Natural killer cell treated with Interleukin-12 subunit alpha and Interleukin-12 subunit beta and Interleukin-15 and Interleukin-18, amount 100 ng/mL, for 72 hours (primary cell): ENCODE measurements at regions not wholly inside any gene's neighbourhood (a gene's known extent, or its start where the extent isn't known, plus 50 kb on each side); places are given as distances from the start of the nearest gene placed in this dataset.

ENCODE experiments used
- ATAC-seq, 2 donors: fragments of 150-1000 bp; cut with Tn5 transposase in 1 of 2; sonication (Bioruptor Pico), chemical (Tn5 transposase) in 1 of 2; 2 replicates each; pipeline ENCODE4 v1.10.0; 2021
- DNase-seq: peaks from one replicate; pipeline ENCODE4 v3.0.0; 2022; ENCODE audit warnings: low spot score
- H3K27ac Mint-ChIP-seq, 2 donors: 1 replicate in 1 of 2; 2 replicates in 1 of 2; pipeline ENCODE4 v1.8.0; 2022; ENCODE audit warnings: mixed read lengths in 2 of 2, mild to moderate bottlenecking in 1 of 2, moderate library complexity in 1 of 2
- H3K27me3 Mint-ChIP-seq, 2 donors: 1 replicate in 1 of 2; 2 replicates in 1 of 2; pipeline ENCODE4 v1.8.0; 2022; ENCODE audit warnings: mixed read lengths in 2 of 2
- H3K36me3 Mint-ChIP-seq: one replicate; pipeline ENCODE4 v1.8.0; 2022; ENCODE audit warnings: mixed read lengths
- H3K4me1 Mint-ChIP-seq, 2 donors: 1 replicate in 1 of 2; 2 replicates in 1 of 2; pipeline ENCODE4 v1.8.0; 2022; ENCODE audit warnings: low read depth in 2 of 2, mixed read lengths in 2 of 2, mild to moderate bottlenecking in 1 of 2
- H3K4me3 Mint-ChIP-seq: one replicate; pipeline ENCODE4 v1.8.0; 2022; ENCODE audit warnings: mixed read lengths
- H3K9me3 Mint-ChIP-seq: 2 replicates; pipeline ENCODE4 v1.8.0; 2022; ENCODE audit warnings: mixed read lengths

DNA sequence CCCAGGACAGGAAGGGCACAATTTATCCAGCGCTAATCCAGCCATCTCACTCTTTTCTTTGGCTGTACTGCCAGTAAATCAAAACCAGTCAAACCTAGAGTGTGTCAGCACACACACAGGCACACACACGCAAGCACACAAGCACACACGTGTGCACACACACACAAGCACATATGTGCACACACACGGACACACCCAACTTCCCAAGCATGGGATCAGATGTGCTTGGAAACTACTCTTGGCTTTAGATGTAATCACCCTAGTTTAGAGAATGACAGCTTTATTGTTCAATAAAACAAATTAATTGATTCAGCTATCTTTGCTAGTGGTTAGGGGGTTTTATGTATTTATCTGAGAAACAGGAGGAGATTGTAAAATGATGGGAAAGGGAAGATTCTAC, 615.0 kb upstream of the MKI67 start:
- ATAC-seq (no peak), DNase-seq (no peak)
- Mint-ChIP-seq H3K27ac (no peak overlapping the region), H3K9me3 (no peaks in the 10 kb centered on the region), H3K4me3 (no peak overlapping the region), H3K4me1 (no peaks in the 10 kb centered on the region), H3K27me3 (peaks cover 23 to 32% of the 10 kb centered on the region in 2 donors), H3K36me3 (no peaks in the 10 kb centered on the region)

DNA sequence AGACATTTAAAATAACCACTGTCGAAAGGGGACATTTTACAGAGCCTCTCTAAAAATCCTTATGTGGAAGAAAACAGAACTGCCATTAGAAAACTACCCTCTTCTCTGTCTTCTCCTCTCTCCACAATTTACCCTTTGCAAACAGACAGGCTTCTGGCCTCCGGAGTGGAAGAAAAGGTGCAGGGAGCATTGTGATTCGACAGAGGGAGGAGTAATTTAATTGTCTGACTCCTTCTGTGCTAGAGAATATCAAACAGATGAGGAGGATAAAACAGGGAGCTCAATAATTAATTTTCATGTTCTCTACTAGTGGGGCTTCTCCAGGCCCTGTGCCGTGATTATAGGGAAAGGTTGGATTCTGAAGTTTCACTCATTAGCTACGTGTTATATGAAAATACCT, 615.5 kb upstream of the MKI67 start:
- ATAC-seq (no peak), DNase-seq (no peak)
- Mint-ChIP-seq H3K27me3 (peaks cover 24 to 32% of the 10 kb centered on the region in 2 donors), H3K27ac (no peak overlapping the region), H3K9me3 (no peaks in the 10 kb centered on the region), H3K36me3 (no peaks in the 10 kb centered on the region), H3K4me1 (no peaks in the 10 kb centered on the region), H3K4me3 (no peak overlapping the region)

DNA sequence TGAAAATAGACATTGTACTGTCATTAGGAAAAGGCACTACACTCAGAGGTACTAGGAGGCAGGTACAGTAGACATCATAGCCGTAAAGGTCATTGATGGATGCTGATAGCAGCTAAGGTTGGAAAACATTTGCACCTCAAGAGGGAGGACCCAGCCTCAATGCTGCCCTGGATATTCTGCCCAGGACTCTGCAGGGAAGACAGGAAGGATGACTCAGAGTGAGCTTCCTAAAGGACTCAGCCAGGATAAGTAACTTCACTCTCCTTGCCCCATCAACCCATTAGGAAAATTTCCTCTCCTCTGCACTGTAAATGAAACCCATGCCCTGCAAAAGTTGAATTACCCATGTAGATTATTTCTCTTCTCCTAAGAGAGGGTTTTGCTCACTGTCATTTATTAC, 617.9 kb upstream of the MKI67 start:
- H3K36me3 Mint-ChIP-seq = no peaks in the 10 kb centered on the region
- H3K4me3 Mint-ChIP-seq = no peak overlapping the region
- H3K27ac Mint-ChIP-seq = no peak overlapping the region
- H3K4me1 Mint-ChIP-seq = no peaks in the 10 kb centered on the region
- ATAC-seq (no peak), DNase-seq (no peak)
- H3K27me3 Mint-ChIP-seq = peaks cover 28 to 32% of the 10 kb centered on the region in 2 donors
- no peaks in the 10 kb centered on the region for H3K9me3 Mint-ChIP-seq

DNA sequence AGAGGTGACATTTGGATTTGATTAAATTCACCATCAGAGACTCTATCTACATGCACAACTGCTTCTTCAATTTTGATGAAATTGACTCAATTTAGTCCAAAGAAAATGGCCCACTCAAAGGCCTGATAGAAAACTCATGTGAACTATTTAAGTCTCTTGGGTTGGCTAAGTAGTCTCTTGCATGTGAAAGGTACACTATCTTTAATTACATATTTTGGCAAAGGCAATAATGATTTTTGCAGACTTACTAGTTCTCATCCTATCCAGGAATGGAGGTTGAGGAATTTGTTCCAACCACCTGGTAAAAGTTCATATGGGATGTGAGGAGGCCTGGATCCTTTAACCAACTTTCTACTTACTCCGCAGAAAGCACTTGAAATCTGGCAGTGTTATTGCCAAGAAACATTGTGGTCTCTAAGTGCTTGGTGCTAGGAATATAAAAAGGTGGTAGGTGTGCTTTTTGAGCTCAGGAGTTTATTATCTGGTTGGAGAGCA, 618.6 kb upstream of the MKI67 start:
- Mint-ChIP-seq H3K36me3 (no peaks in the 10 kb centered on the region), H3K27ac (no peak overlapping the region), H3K27me3 (peaks cover 28 to 32% of the 10 kb centered on the region in 2 donors), H3K4me1 (no peaks in the 10 kb centered on the region), H3K4me3 (no peak overlapping the region), H3K9me3 (no peaks in the 10 kb centered on the region)
- ATAC-seq (no peak), DNase-seq (no peak)

DNA sequence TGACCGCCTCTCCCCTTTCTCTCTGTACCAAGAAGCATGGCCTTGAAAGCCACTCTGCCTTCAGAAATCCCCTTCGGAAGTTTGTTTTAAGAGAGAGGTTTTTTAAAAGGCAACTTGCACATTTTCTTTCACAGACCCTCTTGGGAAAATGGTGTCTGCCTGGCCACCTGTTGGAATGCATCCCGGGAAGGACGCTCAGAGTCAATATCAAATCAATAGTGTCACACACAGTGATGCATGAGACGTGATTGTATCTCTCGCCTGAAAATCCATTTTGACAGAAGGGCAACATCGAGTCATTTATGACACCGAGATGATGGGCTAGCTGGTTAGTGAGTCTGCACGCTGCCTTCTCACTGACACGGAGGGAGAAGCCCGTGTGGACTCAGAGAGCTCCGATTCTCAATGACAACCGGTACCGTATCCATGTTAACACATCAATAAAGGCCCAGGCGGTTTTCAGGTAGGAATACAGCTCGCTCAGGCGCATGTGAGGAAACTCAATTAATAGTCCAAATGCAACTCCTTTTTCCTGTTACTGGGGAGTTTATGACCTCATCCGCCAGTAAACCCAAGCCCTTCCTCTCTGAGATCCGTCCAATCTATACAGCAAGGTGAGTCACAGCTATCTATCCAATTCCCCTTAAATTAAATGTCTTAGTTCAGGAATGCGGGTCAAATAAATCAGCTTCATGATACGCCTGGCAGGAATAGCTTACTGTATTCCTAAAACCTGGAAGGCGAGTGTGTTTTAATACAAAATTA, 621.5 kb upstream of the MKI67 start:
- H3K27ac Mint-ChIP-seq = no peak overlapping the region
- no peaks in the 10 kb centered on the region for H3K36me3 Mint-ChIP-seq
- no peak overlapping the region for H3K4me3 Mint-ChIP-seq
- no peak for ATAC-seq
- H3K4me1 Mint-ChIP-seq = no peaks in the 10 kb centered on the region
- H3K9me3 Mint-ChIP-seq = no peaks in the 10 kb centered on the region
- H3K27me3 Mint-ChIP-seq = peaks cover 16 to 21% of the 10 kb centered on the region in 2 donors
- no peak for DNase-seq

DNA sequence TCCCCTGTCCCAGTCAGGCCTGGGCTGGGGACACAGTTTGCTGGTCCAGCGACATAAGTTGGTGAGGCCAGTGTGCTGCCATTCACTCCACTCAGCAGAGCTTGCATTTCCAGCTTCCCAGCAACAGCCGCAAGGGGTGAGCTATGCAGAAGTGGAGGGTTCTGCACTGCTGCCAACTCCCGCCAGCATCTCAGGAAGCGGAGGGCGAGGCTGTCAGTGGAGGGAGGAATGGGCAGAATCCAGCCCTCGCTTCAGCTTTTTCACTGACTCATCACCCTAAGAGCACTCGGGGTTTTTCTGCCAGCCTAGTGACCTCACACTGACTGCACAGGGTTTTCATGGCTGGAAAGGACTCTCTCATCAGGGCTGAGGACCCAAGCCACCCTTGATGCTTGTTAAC, 625.1 kb upstream of the MKI67 start:
- ATAC-seq = no peak
- Mint-ChIP-seq H3K27ac (no peak overlapping the region), H3K4me3 (no peak overlapping the region)

DNA sequence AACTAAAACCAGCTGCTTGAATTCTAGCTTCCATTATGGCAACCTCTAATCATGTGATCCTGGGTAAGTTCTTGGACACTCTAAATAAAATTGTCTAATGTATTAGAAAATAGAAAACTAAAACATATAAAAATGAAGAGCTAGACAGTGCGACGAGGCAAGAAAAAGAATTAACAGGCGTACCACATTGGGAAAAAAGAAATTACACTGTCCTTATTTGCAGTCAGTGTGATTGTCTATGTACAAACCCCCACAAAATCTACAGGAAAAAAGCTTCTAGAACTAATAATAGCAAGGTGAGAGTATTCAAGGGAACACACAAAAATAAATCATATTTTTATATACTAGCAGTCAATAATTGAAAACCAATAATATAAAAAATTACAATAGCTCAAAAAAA, 625.6 kb upstream of the MKI67 start:
- no peak overlapping the region for H3K27ac Mint-ChIP-seq
- DNase-seq = no peak
- no peak for ATAC-seq

More for the DNA sequence above, 625.1 kb upstream of the MKI67 start:
- Mint-ChIP-seq H3K27me3 (peaks cover 4 to 5% of the 10 kb centered on the region in 2 donors), H3K4me1 (no peaks in the 10 kb centered on the region), H3K9me3 (no peaks in the 10 kb centered on the region), H3K36me3 (no peaks in the 10 kb centered on the region)
- DNase-seq = no peak

DNA sequence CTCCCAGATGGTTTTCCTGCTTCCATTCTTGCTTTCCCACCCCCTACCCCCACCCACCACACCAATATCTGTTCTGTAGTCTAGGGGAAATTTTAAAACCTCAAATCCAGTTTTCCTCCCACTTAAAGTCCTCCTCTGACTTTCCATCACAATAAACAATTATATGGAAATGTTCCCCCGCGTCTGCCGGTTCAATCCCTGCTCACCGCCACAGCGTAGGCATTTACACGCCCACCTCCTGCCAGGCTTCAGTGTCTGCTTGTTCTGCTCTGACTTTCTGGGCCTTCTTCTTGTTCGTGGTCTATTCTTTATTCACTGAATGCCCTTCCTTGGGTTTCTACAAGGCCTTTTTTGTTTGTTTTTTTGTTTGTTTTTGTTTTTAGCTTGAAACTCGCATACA, 633.0 kb upstream of the MKI67 start:
- Mint-ChIP-seq H3K4me1 (no peaks in the 10 kb centered on the region), H3K36me3 (no peaks in the 10 kb centered on the region), H3K27me3 (peaks cover 5 to 8% of the 10 kb centered on the region in 2 donors), H3K27ac (no peak overlapping the region), H3K9me3 (no peaks in the 10 kb centered on the region), H3K4me3 (no peak overlapping the region)
- ATAC-seq (no peak), DNase-seq (no peak)

More for the DNA sequence above, 625.6 kb upstream of the MKI67 start:
- Mint-ChIP-seq H3K9me3 (no peaks in the 10 kb centered on the region), H3K4me1 (no peaks in the 10 kb centered on the region), H3K27me3 (peaks cover 2 to 5% of the 10 kb centered on the region in 2 donors), H3K36me3 (no peaks in the 10 kb centered on the region), H3K4me3 (no peak overlapping the region)

DNA sequence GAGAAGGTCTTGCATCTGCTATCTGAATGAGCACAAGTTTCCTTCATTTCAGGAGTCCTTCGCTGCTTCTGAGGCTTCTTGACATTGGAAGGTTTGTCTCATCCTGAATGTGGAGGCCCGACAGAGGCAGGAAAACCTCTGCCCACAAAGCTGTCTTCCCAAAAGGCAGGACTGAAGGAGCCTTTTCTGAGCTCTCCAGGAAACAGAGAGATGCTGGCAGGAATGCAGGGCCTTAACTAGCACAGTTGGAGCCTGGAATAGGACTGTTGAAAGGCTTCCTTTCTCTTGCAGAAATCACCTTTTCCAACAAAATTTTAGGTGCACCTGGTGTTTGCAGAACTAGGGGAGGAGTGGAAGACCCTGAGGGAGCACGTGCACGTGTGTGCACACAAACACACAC, 637.4 kb upstream of the MKI67 start:
- DNase-seq (no peak), ATAC-seq (no peak)
- Mint-ChIP-seq H3K27ac (no peak overlapping the region), H3K27me3 (peaks cover 0 to 8% of the 10 kb centered on the region in 2 donors), H3K9me3 (no peaks in the 10 kb centered on the region), H3K4me3 (no peak overlapping the region), H3K4me1 (no peaks in the 10 kb centered on the region), H3K36me3 (no peaks in the 10 kb centered on the region)

DNA sequence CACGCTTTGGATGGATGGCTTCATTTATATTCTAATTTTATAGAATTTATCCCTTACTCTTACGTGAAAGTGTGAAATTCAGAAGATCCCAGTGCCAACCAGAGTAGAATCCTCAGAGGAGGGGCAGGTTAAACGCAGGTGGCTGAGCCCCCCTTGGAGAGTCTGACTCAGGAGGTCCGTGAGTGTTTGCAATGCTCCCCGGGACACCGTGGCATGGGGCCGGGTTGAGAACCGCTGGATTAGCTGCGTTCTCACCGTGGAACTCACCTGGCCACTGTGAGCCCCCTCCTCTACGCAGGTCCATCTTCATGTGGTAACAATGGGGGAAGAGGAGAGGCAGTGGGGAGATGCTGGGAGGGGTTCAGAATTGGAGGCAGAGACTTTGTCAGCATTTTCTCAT, 638.0 kb upstream of the MKI67 start:
- H3K27ac Mint-ChIP-seq = no peak overlapping the region

DNA sequence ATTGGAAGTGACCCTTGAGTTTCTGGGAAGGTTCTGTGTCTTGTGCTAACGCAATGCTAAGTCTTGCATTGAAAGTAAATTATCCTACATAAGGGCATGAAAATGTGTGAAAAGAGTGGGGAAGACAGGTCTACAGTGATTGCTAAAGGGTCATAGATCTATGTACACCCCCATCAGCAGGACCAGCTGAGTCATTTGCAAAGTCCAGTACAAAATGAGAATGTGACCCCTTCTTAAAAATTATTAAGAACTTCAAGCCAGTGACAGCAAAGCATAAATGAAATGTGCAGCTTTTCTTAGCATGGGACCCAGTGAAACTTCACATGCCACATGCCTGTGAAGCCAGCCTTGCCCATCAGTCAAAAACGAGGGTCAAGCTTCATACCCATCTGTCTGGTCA, 640.7 kb upstream of the MKI67 start:
- H3K4me1 Mint-ChIP-seq = no peaks in the 10 kb centered on the region
- H3K4me3 Mint-ChIP-seq = no peak overlapping the region
- H3K27ac Mint-ChIP-seq = no peak overlapping the region
- ATAC-seq = no peak
- no peak for DNase-seq
- H3K9me3 Mint-ChIP-seq = no peaks in the 10 kb centered on the region
- peaks cover 3 to 7% of the 10 kb centered on the region in 2 donors for H3K27me3 Mint-ChIP-seq
- H3K36me3 Mint-ChIP-seq = no peaks in the 10 kb centered on the region

More for the DNA sequence above, 638.0 kb upstream of the MKI67 start:
- Mint-ChIP-seq H3K9me3 (no peaks in the 10 kb centered on the region), H3K36me3 (no peaks in the 10 kb centered on the region), H3K4me3 (no peak overlapping the region), H3K27me3 (peaks cover under 1 to 8% of the 10 kb centered on the region in 2 donors), H3K4me1 (no peaks in the 10 kb centered on the region)
- ATAC-seq (no peak), DNase-seq (no peak)

DNA sequence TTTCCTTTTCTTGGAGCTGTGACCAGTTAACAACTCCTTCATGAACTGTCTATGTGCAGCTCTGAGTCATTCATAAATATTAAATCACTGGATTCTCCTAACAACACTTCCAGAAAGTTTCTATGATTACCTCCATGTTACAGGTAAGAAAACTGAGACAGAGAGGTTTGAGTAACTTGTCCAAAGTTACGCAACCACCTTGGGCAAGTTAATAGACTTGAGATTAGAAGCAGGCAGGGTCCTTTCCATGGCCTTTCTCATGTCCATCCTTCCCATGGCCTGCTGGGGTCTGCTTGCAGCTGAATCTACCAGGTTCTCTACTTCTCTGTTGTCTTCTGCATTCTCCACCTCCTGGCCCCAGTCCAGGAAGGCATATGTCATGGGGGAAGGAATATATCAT, 648.8 kb upstream of the MKI67 start:
- H3K4me3 Mint-ChIP-seq = no peak overlapping the region
- H3K4me1 Mint-ChIP-seq = no peaks in the 10 kb centered on the region
- H3K27me3 Mint-ChIP-seq = peaks cover under 1 to 18% of the 10 kb centered on the region in 2 donors
- H3K27ac Mint-ChIP-seq = no peak overlapping the region
- peaks cover 6% of the 10 kb centered on the region for H3K9me3 Mint-ChIP-seq
- ATAC-seq (no peak), DNase-seq (no peak)
- H3K36me3 Mint-ChIP-seq = no peaks in the 10 kb centered on the region

DNA sequence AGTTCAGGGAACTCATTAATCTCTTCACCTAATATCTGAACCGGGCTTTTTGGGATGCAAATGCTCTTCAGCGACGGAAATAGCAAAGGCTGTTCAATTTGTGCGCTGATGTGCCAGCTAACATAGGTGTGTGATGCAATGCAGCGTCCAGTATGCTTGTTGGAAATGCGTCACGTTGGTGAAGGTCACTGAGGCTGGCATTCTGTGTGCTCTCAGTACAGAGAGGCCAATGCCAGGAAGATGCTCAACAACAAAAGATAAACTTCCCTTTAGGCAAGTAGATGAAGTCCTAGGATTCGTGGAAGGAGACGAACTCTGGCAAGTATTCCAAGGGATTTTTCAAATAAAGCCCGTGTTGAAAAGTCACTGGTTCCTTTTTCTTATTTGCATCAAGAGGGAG, 649.5 kb upstream of the MKI67 start:
- Mint-ChIP-seq H3K4me1 (no peaks in the 10 kb centered on the region), H3K36me3 (no peaks in the 10 kb centered on the region), H3K9me3 (peaks cover 6% of the 10 kb centered on the region), H3K27me3 (peaks cover 3 to 18% of the 10 kb centered on the region in 2 donors), H3K27ac (no peak overlapping the region), H3K4me3 (no peak overlapping the region)
- ATAC-seq (no peak), DNase-seq (no peak)

DNA sequence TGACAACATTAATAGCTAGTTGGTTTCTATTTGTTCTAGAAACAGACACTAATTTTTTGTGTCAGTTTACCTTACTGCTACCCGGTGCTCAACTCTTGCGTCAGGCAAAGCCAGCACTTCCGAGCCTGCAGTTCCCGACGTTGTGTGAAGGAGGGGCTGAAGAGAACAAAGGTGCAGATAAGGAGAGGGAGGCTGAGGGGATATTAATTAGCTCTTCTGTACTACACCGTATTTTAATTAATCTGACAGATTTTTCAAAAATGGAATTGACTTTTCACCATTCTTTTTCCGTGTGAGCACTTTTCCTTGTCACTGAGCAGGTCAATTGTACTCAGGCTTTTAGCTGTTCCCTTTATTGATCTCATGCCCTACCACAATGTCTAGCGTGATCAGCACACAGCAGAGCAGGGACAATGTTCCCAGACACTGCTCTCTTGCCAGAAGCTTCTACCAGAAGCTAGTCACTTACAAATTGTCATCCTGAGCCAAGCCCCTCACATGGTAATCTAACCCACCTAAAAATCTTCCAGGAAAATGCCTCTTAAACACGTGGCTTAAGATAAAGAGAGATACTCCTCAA, 650.5 kb upstream of the MKI67 start:
- Mint-ChIP-seq H3K27me3 (peaks cover 3 to 18% of the 10 kb centered on the region in 2 donors), H3K36me3 (no peaks in the 10 kb centered on the region), H3K9me3 (peaks cover 6% of the 10 kb centered on the region), H3K4me3 (no peak overlapping the region), H3K27ac (no peak overlapping the region), H3K4me1 (no peaks in the 10 kb centered on the region)
- ATAC-seq (no peak), DNase-seq (no peak)
